ENCODE measurements at regions not wholly inside any gene's neighbourhood (a gene's known extent, or its start where the extent isn't known, plus 50 kb on each side); places are given as distances from the start of the nearest gene placed in this dataset.
"Not testable (repeated sequence)": the region's sequence is repeated elsewhere in the genome, so short reads cannot be mapped to it uniquely, and the experiment has no call there.

- DNase-seq (ENCODE audit: low spot score): no peak
Measured at GRCh38 chr14:104479901-104480300, 99.7 kb upstream of the C14orf180 start.

DNA sequence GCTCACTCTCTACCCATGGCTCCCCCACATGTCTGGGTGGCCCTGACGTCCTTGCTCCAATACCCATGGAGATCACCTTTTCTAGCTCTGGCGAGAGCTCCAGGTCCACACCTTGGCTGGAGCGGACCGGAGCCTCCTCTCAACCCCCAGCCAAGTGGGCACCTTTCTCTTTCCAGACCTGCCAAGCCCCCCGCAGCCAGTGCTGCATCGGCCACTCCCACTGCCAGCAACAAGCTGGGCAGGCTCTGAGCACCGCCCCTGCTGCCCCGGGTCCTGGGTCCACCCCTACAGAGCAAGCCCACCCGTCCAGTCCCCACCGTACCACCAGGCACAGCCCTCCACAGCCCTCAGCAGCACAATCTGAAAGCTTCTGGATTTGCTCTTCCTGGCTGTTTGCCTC lies 98.2 kb upstream of the C14orf180 start:
- DNase-seq (ENCODE audit: low spot score): no peak

- DNase-seq (ENCODE audit: low spot score): not testable (repeated sequence)
Measured at GRCh38 chr14:104482017-104482416, 97.5 kb upstream of the C14orf180 start.

DNA sequence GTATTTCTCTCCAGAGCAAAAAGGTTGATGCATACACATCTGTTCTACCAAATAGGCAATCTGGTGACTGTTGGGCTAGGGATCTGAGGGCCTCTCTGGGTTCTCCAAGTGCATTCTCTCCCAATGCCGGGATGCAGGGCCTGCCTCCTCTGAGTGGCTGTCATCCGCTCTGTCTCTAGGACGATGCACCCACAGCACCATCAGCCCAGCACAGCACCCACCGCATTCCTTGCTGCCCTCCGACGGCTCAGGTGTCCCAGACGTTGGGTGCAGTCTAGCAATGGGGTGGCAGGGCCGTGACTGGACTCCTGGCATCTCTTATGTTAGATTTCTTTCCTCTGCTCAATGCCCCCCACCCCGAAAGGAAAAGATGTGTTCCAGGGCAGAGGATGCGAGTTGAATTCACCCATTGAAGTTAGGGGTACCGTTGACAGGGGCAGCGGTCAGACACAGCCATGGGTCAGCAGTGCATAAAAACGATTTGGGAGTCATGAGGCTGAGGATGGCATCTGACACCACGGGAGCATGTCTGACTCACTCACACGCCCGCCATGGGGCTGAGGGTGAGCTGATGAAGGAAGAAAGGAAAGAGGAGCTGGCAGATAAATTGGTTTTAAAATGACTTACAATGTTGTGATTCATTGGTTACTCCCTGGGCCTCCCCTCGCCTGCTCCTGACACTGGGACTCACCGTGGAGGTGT lies 93.2 kb upstream of the C14orf180 start:
- DNase-seq (ENCODE audit: low spot score): no peak

GRCh38 chr14:104494483-104494882 lies 85.1 kb upstream of the C14orf180 start:
- DNase-seq (ENCODE audit: low spot score): no peak

DNA sequence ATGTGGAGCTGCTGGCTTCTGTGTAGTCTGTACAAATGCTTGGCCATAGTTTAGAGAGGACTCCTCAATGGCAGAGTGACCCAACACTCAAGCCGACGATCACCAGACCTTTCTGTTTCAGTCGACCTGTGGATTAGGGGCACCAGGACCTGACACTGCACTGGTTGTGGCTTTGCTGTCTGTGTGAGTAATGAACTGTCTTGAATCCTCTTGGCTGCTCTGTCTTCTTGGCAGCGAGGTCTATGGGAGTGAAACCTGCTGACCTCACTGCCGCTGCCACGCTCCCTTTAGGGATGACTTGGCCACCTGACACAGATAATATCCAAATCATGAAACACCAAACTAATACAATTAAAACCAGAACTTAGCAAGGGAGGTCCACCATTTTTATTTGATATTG lies 83.5 kb upstream of the C14orf180 start:
- no peak for DNase-seq (ENCODE audit: low spot score)

- DNase-seq (ENCODE audit: low spot score): no peak
Measured at GRCh38 chr14:104499784-104500760, 79.5 kb upstream of the C14orf180 start.

- no peak for DNase-seq (ENCODE audit: low spot score)
Measured at GRCh38 chr14:104502060-104502459, 77.5 kb upstream of the C14orf180 start.

- no peak for DNase-seq (ENCODE audit: low spot score)
Measured at GRCh38 chr14:104503691-104504090, 75.9 kb upstream of the C14orf180 start.

GRCh38 chr14:104504172-104504735 lies 75.3 kb upstream of the C14orf180 start:
- DNase-seq (ENCODE audit: low spot score): no peak

DNA sequence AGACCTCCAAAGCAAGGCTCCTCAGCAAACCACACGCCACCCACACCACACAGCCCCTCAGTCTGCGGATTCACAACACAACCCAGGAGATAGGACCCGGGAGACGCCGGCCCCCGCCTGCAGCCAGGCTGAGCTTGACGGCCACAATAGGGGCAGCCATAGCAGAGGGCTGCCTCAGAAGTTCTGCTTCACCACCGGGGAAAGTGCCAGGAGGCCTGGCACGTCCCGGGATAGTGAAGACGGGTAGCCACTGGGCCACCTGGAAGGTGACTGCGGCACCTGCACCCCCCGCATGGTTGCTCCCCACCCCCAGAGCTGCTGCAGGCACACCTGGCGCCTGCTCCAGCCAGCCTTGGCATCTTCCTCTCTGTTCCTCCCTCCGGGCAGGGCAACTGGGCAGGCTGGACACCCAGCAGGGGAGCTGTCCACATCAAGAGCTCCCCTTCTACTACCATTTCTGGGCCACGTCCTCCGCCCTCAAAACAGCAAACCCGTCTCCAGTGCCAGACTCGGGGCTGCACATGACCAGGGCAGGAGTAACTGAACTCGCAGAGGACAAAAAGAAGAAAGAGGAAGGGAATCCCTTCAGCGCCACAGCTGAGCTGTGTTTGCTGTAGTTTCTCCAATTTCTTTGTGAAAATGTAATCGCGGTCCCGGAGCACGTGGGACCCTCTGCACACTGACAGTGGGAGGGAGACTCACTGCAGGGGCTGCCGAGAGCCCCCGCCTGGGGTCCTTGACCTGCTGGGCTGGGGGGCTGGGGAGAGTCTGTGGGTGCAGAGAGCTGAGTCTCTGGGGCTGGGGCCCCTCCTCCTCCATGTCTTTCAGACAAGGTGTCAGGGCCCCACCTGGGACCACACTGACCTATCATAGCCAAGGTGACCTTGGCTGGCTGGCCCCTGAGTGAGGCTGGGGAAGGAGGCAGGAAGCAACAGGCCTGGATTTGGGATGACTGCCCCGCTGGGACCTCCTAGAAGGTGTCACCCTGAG lies 74.2 kb upstream of the C14orf180 start:
- DNase-seq (ENCODE audit: low spot score): no peak

GRCh38 chr14:104506461-104507253 lies 72.9 kb upstream of the C14orf180 start:
- DNase-seq (ENCODE audit: low spot score): no peak

DNA sequence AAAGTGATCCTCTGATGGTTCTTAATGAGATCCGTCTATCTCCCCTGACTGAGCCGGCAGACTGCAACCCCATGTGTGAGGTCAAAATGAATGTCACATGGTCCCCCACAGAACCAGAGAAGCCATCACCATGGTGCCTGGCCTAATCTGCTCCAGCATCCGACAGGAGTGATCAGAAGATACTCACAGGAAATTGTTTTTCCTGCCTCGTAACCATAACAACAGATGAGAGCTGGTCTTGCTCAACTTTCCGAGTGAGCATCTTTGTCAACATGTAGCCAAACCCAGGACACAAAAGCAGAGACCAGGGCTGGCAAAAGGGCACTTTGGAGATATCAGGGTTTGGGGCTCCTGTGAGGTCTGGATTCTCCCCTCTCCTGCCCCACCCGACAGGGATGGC lies 72.1 kb upstream of the C14orf180 start:
- DNase-seq (ENCODE audit: low spot score): no peak

- no peak for DNase-seq (ENCODE audit: low spot score)
Measured at GRCh38 chr14:104509673-104510072, 69.9 kb upstream of the C14orf180 start.

- DNase-seq (ENCODE audit: low spot score): no peak
Measured at GRCh38 chr14:104510216-104510615, 69.3 kb upstream of the C14orf180 start.

- no peak for DNase-seq (ENCODE audit: low spot score)
Measured at GRCh38 chr14:104510794-104511611, 68.6 kb upstream of the C14orf180 start.

- no peak for DNase-seq (ENCODE audit: low spot score)
Measured at GRCh38 chr14:104512061-104512460, 67.5 kb upstream of the C14orf180 start.

- no peak for DNase-seq (ENCODE audit: low spot score)
Measured at GRCh38 chr14:104512771-104513640, 66.6 kb upstream of the C14orf180 start.

Measured in HT-29 (cell line).